ENCODE measurements at regions not wholly inside any gene's neighbourhood (a gene's known extent, or its start where the extent isn't known, plus 50 kb on each side); places are given as distances from the start of the nearest gene placed in this dataset.

DNA sequence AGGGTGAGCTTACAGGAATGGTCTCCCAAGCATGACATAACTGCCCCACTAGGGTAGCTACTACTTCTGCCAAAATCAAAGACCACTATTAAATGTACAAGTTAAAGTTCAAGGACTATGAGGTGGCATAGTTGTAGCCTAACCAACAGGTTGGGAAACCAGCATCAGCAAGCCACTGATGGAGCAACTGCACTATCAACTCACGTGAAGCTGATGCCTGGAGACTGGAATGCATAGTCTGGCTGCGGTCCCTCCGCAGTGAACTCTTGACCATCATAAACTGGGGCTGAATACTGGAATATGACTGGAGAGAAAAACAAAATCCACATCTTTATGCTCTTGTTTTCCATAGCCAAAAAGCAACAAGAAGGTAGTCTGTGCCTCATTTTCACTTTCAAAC is 541.4 kb downstream of the DNAJB9 start:
- no peak for DNase-seq
- peaks cover 6% of the 10 kb centered on the region for H3K9me3 Mint-ChIP-seq
- no peaks in the 10 kb centered on the region for H3K27me3 Mint-ChIP-seq
- intact Hi-C loops (cut with micrococcal nuclease), result no loop called here
- H3K4me3 Mint-ChIP-seq, result no peak overlapping the region
- no peaks in the 10 kb centered on the region for H3K4me1 Mint-ChIP-seq
- H3K27ac Mint-ChIP-seq, result no peak overlapping the region
- no peaks in the 10 kb centered on the region for H3K36me3 Mint-ChIP-seq (ENCODE audit: low read depth)

DNA sequence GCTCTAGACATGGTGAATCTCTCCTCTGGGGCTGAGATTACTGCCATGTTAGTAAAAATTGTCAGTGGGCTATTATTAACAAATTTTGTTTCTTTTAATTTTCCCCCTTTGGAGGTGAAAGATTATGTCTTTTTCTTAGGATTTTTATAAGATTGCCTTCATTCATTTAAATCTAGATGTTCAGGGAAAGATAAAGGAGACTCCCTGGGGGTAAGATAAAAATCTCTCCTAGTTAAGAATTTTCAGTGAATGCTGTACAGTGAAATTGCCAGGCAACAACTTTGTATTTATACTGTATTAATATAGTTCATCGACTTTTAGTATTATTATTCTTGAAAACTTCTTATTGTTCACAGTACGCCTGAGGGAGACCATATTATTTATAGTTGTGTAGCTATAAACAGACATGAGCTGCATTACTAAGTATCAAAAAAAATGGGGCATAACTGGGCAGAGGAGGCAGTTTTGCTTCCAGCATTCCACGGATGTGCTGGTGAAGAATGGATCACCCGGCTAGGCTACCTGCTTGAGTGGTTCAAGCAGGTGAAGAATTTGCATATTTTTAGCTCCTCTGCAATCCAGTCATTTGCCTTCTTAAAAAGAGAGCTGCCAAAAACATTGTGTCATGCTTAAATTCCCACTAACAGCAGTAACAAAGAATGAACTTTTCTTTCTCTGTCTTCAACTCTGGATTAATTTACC is 552.1 kb downstream of the DNAJB9 start:
- DNase-seq, result no peak
- intact Hi-C loops (cut with micrococcal nuclease), result no loop called here
- Mint-ChIP-seq H3K9me3 (peaks cover 4% of the 10 kb centered on the region), H3K27ac (no peak overlapping the region), H3K4me1 (no peaks in the 10 kb centered on the region), H3K4me3 (no peak overlapping the region), H3K27me3 (no peaks in the 10 kb centered on the region), H3K36me3 (ENCODE audit: low read depth) (no peaks in the 10 kb centered on the region)

DNA sequence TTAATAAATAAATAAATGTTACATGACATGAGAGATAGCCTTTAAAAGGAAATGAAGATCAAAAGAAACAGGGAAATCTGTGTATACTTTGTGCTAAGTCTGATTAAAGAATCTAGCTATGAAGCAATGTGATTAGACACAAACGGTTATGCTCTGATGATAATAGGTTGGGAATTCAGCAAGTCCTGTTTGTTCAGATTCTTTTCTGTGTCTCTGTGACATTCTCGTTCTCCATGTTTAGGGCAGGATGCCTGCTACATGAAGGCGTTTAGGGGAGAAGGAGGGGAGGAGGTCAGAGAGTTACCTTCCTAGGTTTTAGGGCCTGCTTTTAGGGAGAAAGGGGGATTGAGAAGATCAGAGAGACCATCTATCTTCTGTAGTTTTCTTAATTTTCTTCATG is 555.3 kb downstream of the DNAJB9 start:
- no peaks in the 10 kb centered on the region for H3K36me3 Mint-ChIP-seq (ENCODE audit: low read depth)
- no peaks in the 10 kb centered on the region for H3K4me1 Mint-ChIP-seq
- H3K9me3 Mint-ChIP-seq, result peaks cover 4% of the 10 kb centered on the region
- no peak overlapping the region for H3K27ac Mint-ChIP-seq
- intact Hi-C loops (cut with micrococcal nuclease), result no loop called here
- no peak for DNase-seq
- H3K4me3 Mint-ChIP-seq, result no peak overlapping the region
- no peaks in the 10 kb centered on the region for H3K27me3 Mint-ChIP-seq

DNA sequence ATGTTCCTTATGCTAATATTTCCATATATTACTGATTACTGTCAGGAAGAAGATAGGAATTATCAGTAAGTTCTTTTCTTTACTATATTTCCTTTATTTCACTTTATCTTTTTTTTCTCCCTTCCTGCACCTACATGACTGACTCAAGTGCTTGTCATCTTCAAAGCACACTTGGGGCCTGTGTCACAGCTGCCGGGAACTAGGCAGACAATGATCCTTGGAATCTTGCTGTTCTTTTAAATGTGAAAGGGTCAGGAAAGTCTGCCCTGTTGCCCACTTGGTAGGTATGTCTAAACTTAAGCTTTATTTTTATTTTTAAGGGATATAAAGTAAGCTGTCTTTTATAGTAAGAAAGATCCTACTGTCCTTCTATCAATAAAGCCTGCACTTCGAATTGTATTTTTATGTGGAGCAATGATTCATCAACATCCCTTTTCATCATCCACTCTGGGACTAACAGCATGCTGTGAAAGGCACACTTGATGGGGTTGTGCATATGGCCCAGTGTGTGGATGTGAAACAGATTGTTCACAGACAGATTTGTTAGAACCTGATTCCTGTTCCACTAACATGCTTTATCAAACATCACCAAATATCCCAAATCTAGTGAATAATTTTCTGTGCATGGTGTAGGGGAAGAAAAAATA is 556.9 kb downstream of the DNAJB9 start:
- Mint-ChIP-seq H3K36me3 (ENCODE audit: low read depth) (no peaks in the 10 kb centered on the region), H3K27me3 (no peaks in the 10 kb centered on the region), H3K4me3 (no peak overlapping the region), H3K9me3 (peaks cover 4% of the 10 kb centered on the region), H3K4me1 (no peaks in the 10 kb centered on the region), H3K27ac (no peak overlapping the region)
- no peak for DNase-seq
- intact Hi-C loops (cut with micrococcal nuclease), result no loop called here

GRCh38 chr7:109127145-109127544 is 557.5 kb downstream of the DNAJB9 start:
- intact Hi-C loops (cut with micrococcal nuclease), result no loop called here
- Mint-ChIP-seq H3K4me3 (no peak overlapping the region), H3K27ac (no peak overlapping the region), H3K27me3 (no peaks in the 10 kb centered on the region), H3K36me3 (ENCODE audit: low read depth) (no peaks in the 10 kb centered on the region), H3K4me1 (no peaks in the 10 kb centered on the region), H3K9me3 (peaks cover 4% of the 10 kb centered on the region)
- DNase-seq, result no peak

GRCh38 chr7:109131141-109131540 is 561.5 kb downstream of the DNAJB9 start:
- no peak for DNase-seq
- Mint-ChIP-seq H3K27me3 (no peaks in the 10 kb centered on the region), H3K4me1 (no peaks in the 10 kb centered on the region), H3K36me3 (ENCODE audit: low read depth) (no peaks in the 10 kb centered on the region), H3K9me3 (no peaks in the 10 kb centered on the region), H3K4me3 (no peak overlapping the region), H3K27ac (no peak overlapping the region)
- intact Hi-C loops (cut with micrococcal nuclease), result no loop called here

DNA sequence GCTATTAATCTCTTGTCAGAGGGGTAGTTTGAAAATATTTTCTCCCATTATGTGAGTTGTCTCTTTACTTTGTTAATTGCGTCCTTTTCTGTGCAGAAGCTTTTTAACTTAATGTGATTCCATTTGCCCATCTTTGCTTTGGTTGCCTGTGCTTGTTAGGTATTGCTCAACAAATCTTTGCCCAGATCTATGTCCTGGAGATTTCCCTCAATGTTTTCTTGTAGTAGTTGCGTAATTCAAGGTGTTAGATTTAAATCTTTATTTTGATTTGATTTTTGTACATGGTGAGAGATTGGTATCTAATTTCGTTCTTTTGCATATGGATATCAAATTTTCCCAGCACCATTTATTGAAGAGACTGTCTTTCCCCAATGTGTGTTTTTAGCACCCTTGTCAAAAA is 567.2 kb downstream of the DNAJB9 start:
- no peak for DNase-seq
- no peaks in the 10 kb centered on the region for H3K27me3 Mint-ChIP-seq
- intact Hi-C loops (cut with micrococcal nuclease), result no loop called here
- no peaks in the 10 kb centered on the region for H3K36me3 Mint-ChIP-seq (ENCODE audit: low read depth)
- no peaks in the 10 kb centered on the region for H3K4me1 Mint-ChIP-seq
- H3K9me3 Mint-ChIP-seq, result peaks cover 8% of the 10 kb centered on the region
- H3K27ac Mint-ChIP-seq, result no peak overlapping the region
- no peak overlapping the region for H3K4me3 Mint-ChIP-seq

GRCh38 chr7:109154748-109155147 is 585.1 kb downstream of the DNAJB9 start:
- Mint-ChIP-seq H3K4me3 (no peak overlapping the region), H3K4me1 (no peaks in the 10 kb centered on the region), H3K27ac (no peak overlapping the region), H3K36me3 (ENCODE audit: low read depth) (no peaks in the 10 kb centered on the region), H3K27me3 (no peaks in the 10 kb centered on the region), H3K9me3 (no peaks in the 10 kb centered on the region)
- intact Hi-C loops (cut with micrococcal nuclease), result no loop called here
- no peak for DNase-seq

DNA sequence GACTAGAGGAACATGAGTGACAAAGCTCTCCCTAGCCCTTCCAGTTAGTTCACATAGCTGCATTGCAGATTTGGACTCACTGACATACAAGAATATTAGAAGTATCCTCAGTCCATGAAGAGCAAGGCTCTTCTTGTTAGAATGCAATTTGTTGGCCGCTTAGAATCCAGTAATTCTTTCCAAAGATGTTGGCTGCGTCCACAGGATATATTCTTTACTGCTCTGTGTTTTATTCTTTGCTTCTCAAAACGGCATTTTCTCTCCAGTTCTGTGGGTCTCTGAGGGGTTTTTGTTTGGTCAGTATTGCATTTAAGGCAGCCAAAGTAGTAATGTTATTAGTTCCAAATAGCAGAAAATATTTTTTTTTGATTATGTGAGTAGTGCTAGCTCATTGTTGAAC is 588.6 kb downstream of the DNAJB9 start:
- intact Hi-C loops (cut with micrococcal nuclease), result no loop called here
- H3K27ac Mint-ChIP-seq, result no peak overlapping the region
- H3K4me3 Mint-ChIP-seq, result no peak overlapping the region
- H3K9me3 Mint-ChIP-seq, result no peaks in the 10 kb centered on the region
- H3K36me3 Mint-ChIP-seq (ENCODE audit: low read depth), result no peaks in the 10 kb centered on the region
- DNase-seq, result no peak
- no peaks in the 10 kb centered on the region for H3K27me3 Mint-ChIP-seq
- H3K4me1 Mint-ChIP-seq, result no peaks in the 10 kb centered on the region

- no peaks in the 10 kb centered on the region for H3K4me1 Mint-ChIP-seq
- H3K4me3 Mint-ChIP-seq, result no peak overlapping the region
These were observed 607.0 kb downstream of the DNAJB9 start for GRCh38 chr7:109176661-109177060.

GRCh38 chr7:109178342-109178741 is 608.7 kb downstream of the DNAJB9 start:
- H3K27me3 Mint-ChIP-seq, result no peaks in the 10 kb centered on the region
- no peaks in the 10 kb centered on the region for H3K4me1 Mint-ChIP-seq
- no peak overlapping the region for H3K4me3 Mint-ChIP-seq
- intact Hi-C loops (cut with micrococcal nuclease), result no loop called here
- no peaks in the 10 kb centered on the region for H3K36me3 Mint-ChIP-seq (ENCODE audit: low read depth)
- no peak overlapping the region for H3K27ac Mint-ChIP-seq
- no peak for DNase-seq
- no peaks in the 10 kb centered on the region for H3K9me3 Mint-ChIP-seq

More at GRCh38 chr7:109176661-109177060, 607.0 kb downstream of the DNAJB9 start:
- H3K27ac Mint-ChIP-seq, result no peak overlapping the region
- no peaks in the 10 kb centered on the region for H3K27me3 Mint-ChIP-seq
- DNase-seq, result no peak
- H3K36me3 Mint-ChIP-seq (ENCODE audit: low read depth), result no peaks in the 10 kb centered on the region
- intact Hi-C loops (cut with micrococcal nuclease), result no loop called here
- H3K9me3 Mint-ChIP-seq, result no peaks in the 10 kb centered on the region

DNA sequence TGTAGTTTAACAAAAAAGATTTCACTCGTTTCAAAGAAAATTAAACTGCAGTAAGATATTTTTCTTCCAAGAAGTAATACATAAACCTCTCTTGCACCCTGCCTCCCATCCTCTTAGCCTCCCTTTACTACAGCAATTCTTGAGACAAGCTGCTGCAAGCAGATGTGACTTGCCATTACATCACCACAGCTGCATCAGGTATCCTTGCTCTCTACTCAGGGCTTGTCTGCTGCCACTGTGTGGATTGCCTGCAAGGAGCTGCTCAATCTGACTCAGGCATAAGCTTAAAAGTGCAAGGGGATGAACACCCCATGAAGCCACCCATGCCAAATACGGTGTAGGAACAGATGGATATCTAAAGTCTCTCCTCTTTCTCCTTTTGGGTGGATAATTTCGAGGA is 609.9 kb downstream of the DNAJB9 start:
- no peaks in the 10 kb centered on the region for H3K4me1 Mint-ChIP-seq
- no peaks in the 10 kb centered on the region for H3K27me3 Mint-ChIP-seq
- H3K36me3 Mint-ChIP-seq (ENCODE audit: low read depth), result no peaks in the 10 kb centered on the region
- no peak overlapping the region for H3K27ac Mint-ChIP-seq
- no peak for DNase-seq
- H3K9me3 Mint-ChIP-seq, result no peaks in the 10 kb centered on the region
- intact Hi-C loops (cut with micrococcal nuclease), result no loop called here
- H3K4me3 Mint-ChIP-seq, result no peak overlapping the region

- peaks cover 5% of the 10 kb centered on the region for H3K9me3 Mint-ChIP-seq
- intact Hi-C loops (cut with micrococcal nuclease), result no loop called here
These were observed 621.2 kb downstream of the DNAJB9 start for GRCh38 chr7:109190766-109191398.

DNA sequence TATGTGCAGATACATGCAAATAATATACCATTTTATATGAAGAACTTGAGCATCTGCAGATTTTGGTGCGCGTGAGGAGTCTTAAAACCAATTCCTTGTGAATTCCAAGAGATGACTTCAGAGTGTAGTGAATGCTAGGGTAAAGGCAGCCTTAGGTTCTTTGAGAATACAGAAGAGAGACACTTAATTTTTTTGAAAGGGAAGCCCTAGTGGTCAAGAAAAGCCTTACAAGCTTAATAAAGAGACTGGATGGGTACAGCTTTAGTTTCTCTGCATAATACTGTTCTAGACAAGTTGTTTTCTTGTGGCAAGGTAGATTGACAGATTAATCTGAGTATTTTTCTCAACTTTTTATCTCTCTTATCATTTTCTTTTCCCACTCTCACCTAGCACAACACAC is 636.5 kb downstream of the DNAJB9 start:
- DNase-seq, result no peak
- H3K27ac Mint-ChIP-seq, result no peak overlapping the region
- H3K4me3 Mint-ChIP-seq, result no peak overlapping the region
- no peaks in the 10 kb centered on the region for H3K36me3 Mint-ChIP-seq (ENCODE audit: low read depth)
- H3K27me3 Mint-ChIP-seq, result no peaks in the 10 kb centered on the region
- peaks cover 3% of the 10 kb centered on the region for H3K9me3 Mint-ChIP-seq
- no peaks in the 10 kb centered on the region for H3K4me1 Mint-ChIP-seq
- intact Hi-C loops (cut with micrococcal nuclease), result no loop called here

More at GRCh38 chr7:109190766-109191398, 621.2 kb downstream of the DNAJB9 start:
- H3K36me3 Mint-ChIP-seq (ENCODE audit: low read depth), result no peaks in the 10 kb centered on the region
- no peak overlapping the region for H3K27ac Mint-ChIP-seq
- H3K4me1 Mint-ChIP-seq, result no peaks in the 10 kb centered on the region
- H3K27me3 Mint-ChIP-seq, result no peaks in the 10 kb centered on the region
- no peak for DNase-seq
- H3K4me3 Mint-ChIP-seq, result no peak overlapping the region

All from activated CD4-positive, alpha-beta T cell treated with anti-CD3 and anti-CD28 coated beads, Interleukin-2, amount 10 ng/mL, durations not matched to agents 24 days and 14 days (primary cell).